GM12878 (cell line): ENCODE measurements at regions not wholly inside any gene's neighbourhood (a gene's known extent, or its start where the extent isn't known, plus 50 kb on each side); places are given as distances from the start of the nearest gene placed in this dataset.

ENCODE experiments used
- YY1 ChIP-seq: IDR thresholded peaks from 2 replicates; pipeline ENCODE4 v1.6.1; 2011; ENCODE audit warnings: low read depth, mild to moderate bottlenecking, low read length
- TF ChIP-seq, protein P1 (sequence below): fragments of 450-650 bp; IDR thresholded peaks from 2 replicates; pipeline ENCODE4 v1.6.1; 2014; ENCODE audit warnings: mild to moderate bottlenecking

DNA sequence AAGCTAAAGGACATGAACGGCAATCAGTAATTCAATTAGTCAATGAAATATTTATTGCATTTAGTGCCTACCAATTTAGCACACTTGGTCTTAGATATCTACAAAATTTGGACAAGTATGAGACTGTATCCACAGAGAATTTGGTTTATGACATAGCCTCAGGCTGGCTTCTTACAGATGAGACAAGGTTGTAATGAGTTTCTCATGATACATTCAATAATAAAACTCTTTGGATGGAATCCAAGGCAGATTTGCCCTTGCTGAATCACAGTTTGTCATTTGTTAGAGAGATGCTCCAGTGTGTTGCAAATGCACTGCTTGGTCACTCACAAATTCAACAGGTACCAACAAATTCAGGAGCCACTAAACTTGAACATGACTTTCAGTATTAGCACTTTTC lies 162.5 kb downstream of the GPR37 start:
- TF ChIP-seq YY1 = no peak
- TF ChIP-seq, protein P1, sequence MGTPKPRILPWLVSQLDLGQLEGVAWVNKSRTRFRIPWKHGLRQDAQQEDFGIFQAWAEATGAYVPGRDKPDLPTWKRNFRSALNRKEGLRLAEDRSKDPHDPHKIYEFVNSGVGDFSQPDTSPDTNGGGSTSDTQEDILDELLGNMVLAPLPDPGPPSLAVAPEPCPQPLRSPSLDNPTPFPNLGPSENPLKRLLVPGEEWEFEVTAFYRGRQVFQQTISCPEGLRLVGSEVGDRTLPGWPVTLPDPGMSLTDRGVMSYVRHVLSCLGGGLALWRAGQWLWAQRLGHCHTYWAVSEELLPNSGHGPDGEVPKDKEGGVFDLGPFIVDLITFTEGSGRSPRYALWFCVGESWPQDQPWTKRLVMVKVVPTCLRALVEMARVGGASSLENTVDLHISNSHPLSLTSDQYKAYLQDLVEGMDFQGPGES = no peak
